ENCODE measurements at regions not wholly inside any gene's neighbourhood (a gene's known extent, or its start where the extent isn't known, plus 50 kb on each side); places are given as distances from the start of the nearest gene placed in this dataset.

GRCh38 chr2:5897249-5897648, 205.1 kb downstream of the SOX11 start:
- TF ChIP-seq EZH2 (IDR thresholded peaks at IDR 0.05; ENCODE audit: borderline replicate concordance, low read depth, low read length, severe bottlenecking) (no peak), CTCF (IDR thresholded peaks at IDR 0.05; ENCODE audit: borderline replicate concordance, extremely low read depth, low read length, poor library complexity, severe bottlenecking) (no peak)
- H3K9ac ChIP-seq (ENCODE audit: low read depth, low read length) = no peak overlapping the region
- ATAC-seq (ENCODE audit: insufficient read depth, low read depth) (no peak), DNase-seq (no peak)
- no peaks in the 10 kb centered on the region for H4K20me1 ChIP-seq (ENCODE audit: insufficient read depth, low read length)
- no peaks in the 10 kb centered on the region for H3K36me3 ChIP-seq (ENCODE audit: insufficient read depth, low read length)
- H3K9me3 ChIP-seq (ENCODE audit: insufficient read depth, low read length, severe bottlenecking) = no peaks in the 10 kb centered on the region
- no peak overlapping the region for H2AFZ ChIP-seq (ENCODE audit: low read depth, low read length)
- no peak overlapping the region for H3K4me3 ChIP-seq (ENCODE audit: low read depth in 1 of 2, low read length in 2 of 2)
- H3K27me3 ChIP-seq (ENCODE audit: insufficient read depth, low read length, poor library complexity) = no peaks in the 10 kb centered on the region
- no peaks in the 10 kb centered on the region for H3K4me1 ChIP-seq (ENCODE audit: insufficient read depth, low read length)
- no peak overlapping the region for H3K4me2 ChIP-seq (ENCODE audit: insufficient read depth, low read length)
- no peaks in the 10 kb centered on the region for H3K79me2 ChIP-seq (ENCODE audit: insufficient read depth, low read length)
- H3K27ac ChIP-seq (ENCODE audit: low read length) = no peak overlapping the region

GRCh38 chr2:5898667-5899066, 206.5 kb downstream of the SOX11 start:
- H3K36me3 ChIP-seq (ENCODE audit: insufficient read depth, low read length) = no peaks in the 10 kb centered on the region
- no peaks in the 10 kb centered on the region for H3K27me3 ChIP-seq (ENCODE audit: insufficient read depth, low read length, poor library complexity)
- DNase-seq (no peak), ATAC-seq (ENCODE audit: insufficient read depth, low read depth) (no peak)
- H3K4me3 ChIP-seq (ENCODE audit: low read depth in 1 of 2, low read length in 2 of 2) = no peak overlapping the region
- no peaks in the 10 kb centered on the region for H3K4me1 ChIP-seq (ENCODE audit: insufficient read depth, low read length)
- no peaks in the 10 kb centered on the region for H3K9me3 ChIP-seq (ENCODE audit: insufficient read depth, low read length, severe bottlenecking)
- TF ChIP-seq EZH2 (IDR thresholded peaks at IDR 0.05; ENCODE audit: borderline replicate concordance, low read depth, low read length, severe bottlenecking) (no peak), CTCF (IDR thresholded peaks at IDR 0.05; ENCODE audit: borderline replicate concordance, extremely low read depth, low read length, poor library complexity, severe bottlenecking) (no peak)
- no peaks in the 10 kb centered on the region for H4K20me1 ChIP-seq (ENCODE audit: insufficient read depth, low read length)
- no peak overlapping the region for H3K27ac ChIP-seq (ENCODE audit: low read length)
- H3K4me2 ChIP-seq (ENCODE audit: insufficient read depth, low read length) = no peak overlapping the region
- no peak overlapping the region for H3K9ac ChIP-seq (ENCODE audit: low read depth, low read length)
- no peaks in the 10 kb centered on the region for H3K79me2 ChIP-seq (ENCODE audit: insufficient read depth, low read length)
- no peak overlapping the region for H2AFZ ChIP-seq (ENCODE audit: low read depth, low read length)

DNA sequence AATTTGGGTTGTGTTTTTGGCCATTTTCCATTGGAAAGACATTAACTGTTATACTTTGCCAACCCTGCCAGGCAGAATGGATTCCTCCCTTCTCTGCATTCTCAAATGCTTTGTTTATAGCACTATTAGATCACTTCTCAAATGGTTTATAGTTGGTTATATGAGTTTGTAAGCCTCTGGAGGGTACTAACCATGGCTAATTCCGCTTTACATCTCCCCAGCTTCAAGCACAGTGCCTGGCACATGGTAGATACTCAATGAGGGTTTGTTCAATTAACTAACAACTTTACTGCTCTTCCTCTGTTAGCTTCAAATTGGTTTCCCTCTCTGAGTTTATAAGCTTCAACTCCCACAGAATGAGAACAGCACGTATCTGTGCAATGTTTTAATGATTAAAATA, 213.5 kb downstream of the SOX11 start:
- ATAC-seq (ENCODE audit: insufficient read depth, low read depth) (no peak), DNase-seq (no peak)
- no peak overlapping the region for H3K4me2 ChIP-seq (ENCODE audit: insufficient read depth, low read length)
- H3K9ac ChIP-seq (ENCODE audit: low read depth, low read length) = no peak overlapping the region
- no peak overlapping the region for H3K4me3 ChIP-seq (ENCODE audit: low read depth in 1 of 2, low read length in 2 of 2)
- H3K36me3 ChIP-seq (ENCODE audit: insufficient read depth, low read length) = no peaks in the 10 kb centered on the region
- no peaks in the 10 kb centered on the region for H3K27me3 ChIP-seq (ENCODE audit: insufficient read depth, low read length, poor library complexity)
- no peak overlapping the region for H3K27ac ChIP-seq (ENCODE audit: low read length)
- H3K4me1 ChIP-seq (ENCODE audit: insufficient read depth, low read length) = no peaks in the 10 kb centered on the region
- no peaks in the 10 kb centered on the region for H4K20me1 ChIP-seq (ENCODE audit: insufficient read depth, low read length)
- no peak overlapping the region for H2AFZ ChIP-seq (ENCODE audit: low read depth, low read length)
- no peaks in the 10 kb centered on the region for H3K9me3 ChIP-seq (ENCODE audit: insufficient read depth, low read length, severe bottlenecking)
- no peak for TF ChIP-seq EZH2 (IDR thresholded peaks at IDR 0.05; ENCODE audit: borderline replicate concordance, low read depth, low read length, severe bottlenecking)
- no peak for TF ChIP-seq CTCF (IDR thresholded peaks at IDR 0.05; ENCODE audit: borderline replicate concordance, extremely low read depth, low read length, poor library complexity, severe bottlenecking)
- no peaks in the 10 kb centered on the region for H3K79me2 ChIP-seq (ENCODE audit: insufficient read depth, low read length)

DNA sequence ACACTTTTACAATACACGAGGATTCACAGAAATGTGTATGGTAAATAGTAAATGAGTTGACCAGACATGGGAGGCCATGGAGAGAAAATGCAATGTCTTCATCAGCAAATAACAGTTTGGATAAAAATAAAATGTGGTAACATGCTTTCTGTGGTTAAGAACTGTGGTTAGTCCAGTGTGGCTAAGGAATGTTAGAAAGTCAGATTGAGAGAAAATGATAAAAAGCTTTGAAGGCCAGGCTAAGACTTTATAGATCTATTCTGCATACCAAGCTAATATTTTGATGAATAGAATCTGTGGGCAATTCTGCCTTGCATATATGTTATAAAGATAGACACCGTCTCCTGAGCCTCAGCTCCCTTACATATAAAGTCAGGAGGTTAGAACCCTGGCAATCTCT, 215.9 kb downstream of the SOX11 start:
- Histone ChIP-seq H3K4me3 (ENCODE audit: low read depth in 1 of 2, low read length in 2 of 2) (no peak overlapping the region), H3K36me3 (ENCODE audit: insufficient read depth, low read length) (no peaks in the 10 kb centered on the region), H2AFZ (ENCODE audit: low read depth, low read length) (no peak overlapping the region), H3K27ac (ENCODE audit: low read length) (no peak overlapping the region), H3K9me3 (ENCODE audit: insufficient read depth, low read length, severe bottlenecking) (no peaks in the 10 kb centered on the region), H3K9ac (ENCODE audit: low read depth, low read length) (no peak overlapping the region), H3K27me3 (ENCODE audit: insufficient read depth, low read length, poor library complexity) (no peaks in the 10 kb centered on the region), H4K20me1 (ENCODE audit: insufficient read depth, low read length) (no peaks in the 10 kb centered on the region), H3K79me2 (ENCODE audit: insufficient read depth, low read length) (no peaks in the 10 kb centered on the region), H3K4me2 (ENCODE audit: insufficient read depth, low read length) (no peak overlapping the region), H3K4me1 (ENCODE audit: insufficient read depth, low read length) (no peaks in the 10 kb centered on the region)
- ATAC-seq (ENCODE audit: insufficient read depth, low read depth) (no peak), DNase-seq (no peak)
- no peak for TF ChIP-seq CTCF (IDR thresholded peaks at IDR 0.05; ENCODE audit: borderline replicate concordance, extremely low read depth, low read length, poor library complexity, severe bottlenecking)
- TF ChIP-seq EZH2 (IDR thresholded peaks at IDR 0.05; ENCODE audit: borderline replicate concordance, low read depth, low read length, severe bottlenecking) = no peak
